Transverse colon (tissue), 4 donors: ENCODE measurements at regions not wholly inside any gene's neighbourhood (a gene's known extent, or its start where the extent isn't known, plus 50 kb on each side); places are given as distances from the start of the nearest gene placed in this dataset.

Experiments used
- DNase-seq: peaks from one replicate; pipeline ENCODE4 v3.0.0-alpha.2; 2019
- H3K27ac ChIP-seq, 4 donors: fragments of 200-600 bp; sonication (generic); 2 replicates each; pipeline ENCODE4 v1.5.1; 2016 to 2018; ENCODE audit warnings: inconsistent platforms in 4 of 4
- H3K27me3 ChIP-seq: fragments of 200-600 bp; sonication (generic); 2 replicates; pipeline ENCODE4 v1.5.1; 2017; ENCODE audit warnings: inconsistent platforms
- H3K36me3 ChIP-seq, 4 donors: fragments of 200-600 bp; sonication (generic); 2 replicates each; pipeline ENCODE4 v1.5.1; 2017 to 2019; ENCODE audit warnings: inconsistent platforms in 4 of 4
- H3K4me1 ChIP-seq, 4 donors: fragments of 200-600 bp; sonication (generic); 2 replicates each; pipeline ENCODE4 v1.5.1; 2017 to 2020; ENCODE audit warnings: inconsistent platforms in 4 of 4
- H3K4me3 ChIP-seq, 4 donors: fragments of 200-600 bp; sonication (generic); 1 replicate in 1 of 4; 2 replicates in 3 of 4; pipeline versions ENCODE4 v1.5.1 to v1.6.1; 2017 to 2019; ENCODE audit warnings: inconsistent platforms in 4 of 4
- H3K9me3 ChIP-seq, 2 donors: fragments of 200-600 bp; sonication (generic); 2 replicates each; pipeline ENCODE4 v1.5.1; 2017 to 2019; ENCODE audit warnings: inconsistent platforms in 2 of 2
- CTCF ChIP-seq, 5 experiments: fragments of 200-600 bp in 3 of 5; fragments of 450-650 bp in 2 of 5; sonication (generic) in 3 of 5; IDR thresholded peaks; 1 replicate in 2 of 5; 2 replicates in 3 of 5; pipeline ENCODE4 v1.5.1; 2016 to 2017; ENCODE audit warnings: antibody characterized with exemption in 5 of 5, inconsistent platforms in 3 of 5, mild to moderate bottlenecking in 2 of 5, moderate library complexity in 1 of 5
- EP300 ChIP-seq: sonication (generic); formaldehyde crosslinking; IDR thresholded peaks from one replicate; pipeline ENCODE4 v1.6.1; 2017; ENCODE audit warnings: antibody characterized with exemption, low read depth
- POLR2A ChIP-seq: fragments of 450-650 bp; IDR thresholded peaks from one replicate; pipeline ENCODE4 v1.6.1; 2016; ENCODE audit warnings: antibody characterized with exemption, mild to moderate bottlenecking, moderate library complexity
- POLR2AphosphoS5 ChIP-seq, 3 donors: sonication (generic); formaldehyde crosslinking; IDR thresholded peaks; one replicate each; pipeline ENCODE4 v1.6.1; 2016; ENCODE audit warnings: antibody characterized with exemption in 3 of 3
- whole genome bisulfite sequencing, 2 donors: methylation state at CpG; one replicate each; pipeline ENCODE4 v1.1.5; 2018; ENCODE audit warnings: low coverage in 1 of 2; 5-methylcytosine and 5-hydroxymethylcytosine counted together
- in situ Hi-C, 4 donors: fragments of 200-750 bp; cut with MboI; loops; one replicate each; pipeline versions ENCODE4 v1.15.0 to v1.15.1; 2017; ENCODE audit warnings: low sequenced_read_pairs in 3 of 4, low pct_ligation_motif_present in 1 of 4, low pct_unique_long_range_greater_than_20kb in 1 of 4
- intact Hi-C: fragments of 100-400 bp; cut with DNase I; formaldehyde crosslinking; loops from one replicate; pipeline ENCODE4 v1.15.1; 2023; ENCODE audit warnings: low total_unique reads
- small RNA-seq, 4 donors: library from RNA; depleted of rRNA; stranded (forward); fragments of <200 nt; gene quantifications; one replicate each; pipeline ENCODE3, GENCODE V24; 2016

DNA sequence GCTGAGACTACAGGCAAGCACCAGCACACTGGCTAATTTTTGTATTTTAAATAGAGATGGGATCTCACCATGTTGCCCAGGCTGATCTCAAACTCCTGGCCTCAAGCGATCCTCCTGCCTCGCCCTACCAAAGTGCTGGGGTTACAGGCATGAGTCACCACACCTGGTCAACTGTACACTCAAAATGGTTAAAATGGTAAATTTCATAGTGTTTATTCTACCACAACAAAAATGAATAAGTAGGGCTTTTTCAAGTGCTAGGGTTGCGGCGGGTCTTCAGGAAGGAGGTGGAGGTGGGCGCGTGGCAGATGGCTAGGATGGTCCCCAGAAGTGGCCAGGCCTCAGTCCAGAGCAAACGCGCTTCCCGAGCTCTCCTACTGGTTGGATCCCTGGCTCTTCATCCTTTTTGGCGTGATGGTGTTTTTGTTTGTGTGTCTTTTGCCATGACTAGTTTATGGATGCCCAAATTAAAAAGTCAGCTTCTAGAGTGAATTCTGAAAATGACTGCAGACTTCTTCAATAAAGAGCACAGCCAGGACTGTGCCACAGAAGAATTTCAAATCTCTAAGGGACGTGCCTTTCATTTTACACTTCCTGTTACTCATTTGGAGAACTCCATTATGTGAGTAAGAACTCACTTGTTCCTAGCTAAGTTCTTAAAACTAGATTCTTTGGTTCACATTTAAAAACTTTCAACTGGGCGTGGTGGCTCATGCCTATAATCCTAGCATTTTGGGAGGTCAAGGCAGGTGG, 73.9 kb downstream of the TMEM130 start:
- Histone ChIP-seq H3K36me3 (no peaks in the 10 kb centered on the region), H3K4me3 (no peak overlapping the region), H3K4me1 (no peaks in the 10 kb centered on the region), H3K27me3 (no peaks in the 10 kb centered on the region), H3K9me3 (peaks cover 4 to 6% of the 10 kb centered on the region in 2 donors), H3K27ac (no peak overlapping the region)
- in situ Hi-C loops (no loop called here), intact Hi-C loops (no loop called here)
- TF ChIP-seq POLR2A (no peak), CTCF (IDR thresholded peaks at IDR 0.05) (no peak), POLR2AphosphoS5 (IDR thresholded peaks at IDR 0.05) (no peak), EP300 (no peak)
- 76 to 81% methylated on average over 10 to 12 of the region's 12 CpGs for WGBS, 2 donors
- DNase-seq: no peak

Small RNA genes in the stretch of these regions (small RNA-seq; reads per million reads assigned to genes)
- gene RNU6-393P: 0 reads per million in 4 donors
